Effector CD4-positive, alpha-beta T cell (primary cell): ENCODE measurements at regions not wholly inside any gene's neighbourhood (a gene's known extent, or its start where the extent isn't known, plus 50 kb on each side); places are given as distances from the start of the nearest gene placed in this dataset.
"Not testable (repeated sequence)": the region's sequence is repeated elsewhere in the genome, so short reads cannot be mapped to it uniquely, and the experiment has no call there.

Experiments
- DNase-seq: peaks from one replicate; pipeline ENCODE4 v3.0.0-alpha.2; 2020

DNA sequence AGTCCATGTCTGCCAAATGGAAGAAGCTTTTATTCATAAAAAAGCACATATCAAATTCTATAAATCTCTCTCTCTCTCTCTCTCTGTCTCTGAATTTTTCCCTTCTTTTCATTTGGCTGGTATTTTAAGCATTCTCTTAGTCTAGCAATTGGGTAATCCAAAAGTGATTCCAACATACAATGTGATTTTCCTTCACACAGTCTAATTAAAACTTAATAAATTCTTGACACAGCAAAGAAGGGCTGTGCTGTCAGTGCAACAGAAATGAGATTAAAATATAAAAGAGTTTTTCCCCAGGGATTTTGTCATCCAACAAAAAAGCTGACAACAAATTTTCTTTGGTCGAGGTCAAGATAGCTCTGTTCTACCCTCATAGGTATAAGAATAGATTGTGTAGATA lies 216.9 kb downstream of the CENPC start:
- no peak for DNase-seq

DNA sequence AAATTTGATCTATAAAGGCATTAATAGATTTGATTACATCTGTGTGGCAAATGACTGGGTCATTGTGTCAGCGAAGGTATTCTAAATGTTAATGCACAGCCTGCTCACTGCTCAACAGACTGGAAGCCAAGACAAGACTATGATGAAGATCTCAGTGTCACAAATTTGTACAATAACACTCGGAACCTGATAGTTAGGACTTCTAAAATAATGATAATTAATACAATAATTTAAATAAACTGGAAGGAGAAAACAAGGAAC lies 217.4 kb downstream of the CENPC start:
- DNase-seq = no peak

DNA sequence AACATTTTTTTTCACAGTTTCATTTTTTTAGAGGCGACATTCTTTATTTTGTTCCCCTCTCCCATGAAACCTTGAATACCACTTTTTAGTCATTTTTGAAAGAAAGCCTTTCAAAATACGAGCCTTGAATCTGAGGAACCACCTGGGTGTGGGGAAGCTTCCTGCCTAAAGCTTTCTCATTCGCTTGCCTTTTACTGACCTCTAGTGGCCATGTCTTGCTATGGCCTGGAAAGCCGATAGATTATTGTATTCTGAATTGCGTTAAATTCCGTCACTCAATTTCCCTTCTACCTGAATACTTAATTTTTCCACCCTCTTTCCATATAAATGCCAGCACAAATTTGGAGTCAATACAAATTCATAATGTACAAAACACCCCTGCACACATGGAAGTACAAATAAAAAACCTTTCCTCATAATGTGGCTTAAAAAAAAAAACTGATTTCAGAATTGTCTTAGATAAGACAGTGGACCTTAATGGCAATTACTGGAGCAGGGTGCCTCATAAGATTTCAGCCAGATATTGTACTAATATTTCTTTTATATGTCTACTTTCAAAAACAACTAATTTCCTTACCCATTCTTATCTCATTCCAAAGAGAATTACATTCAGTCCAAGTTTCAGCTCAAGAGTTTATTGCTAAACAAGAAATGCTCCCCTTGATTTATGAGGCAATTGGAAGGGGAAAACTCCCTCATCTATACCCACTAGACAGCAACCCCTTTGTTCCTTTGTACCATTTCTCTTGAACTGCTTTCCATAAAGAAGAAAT lies 217.9 kb downstream of the CENPC start:
- DNase-seq = peak; percentile 16

DNA sequence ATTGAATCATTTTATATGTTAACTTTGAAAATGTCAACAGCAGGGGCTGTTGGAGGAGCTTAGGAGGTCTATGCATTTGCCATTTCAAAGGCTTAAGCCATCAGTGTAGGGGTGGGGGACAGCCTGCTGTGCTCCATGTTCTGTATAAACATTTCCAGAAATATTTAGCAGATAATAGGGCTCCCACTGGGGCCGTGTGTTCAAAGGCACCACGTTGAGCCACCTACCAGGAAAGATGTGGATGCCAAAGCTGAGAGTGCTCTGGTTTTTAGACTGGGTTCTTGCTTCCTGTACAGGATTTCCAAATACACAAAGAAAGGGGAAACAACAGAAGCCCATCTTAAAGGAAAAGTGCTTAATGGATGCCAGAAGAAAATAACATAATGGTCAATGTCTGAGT lies 219.5 kb downstream of the CENPC start:
- DNase-seq = no peak

DNA sequence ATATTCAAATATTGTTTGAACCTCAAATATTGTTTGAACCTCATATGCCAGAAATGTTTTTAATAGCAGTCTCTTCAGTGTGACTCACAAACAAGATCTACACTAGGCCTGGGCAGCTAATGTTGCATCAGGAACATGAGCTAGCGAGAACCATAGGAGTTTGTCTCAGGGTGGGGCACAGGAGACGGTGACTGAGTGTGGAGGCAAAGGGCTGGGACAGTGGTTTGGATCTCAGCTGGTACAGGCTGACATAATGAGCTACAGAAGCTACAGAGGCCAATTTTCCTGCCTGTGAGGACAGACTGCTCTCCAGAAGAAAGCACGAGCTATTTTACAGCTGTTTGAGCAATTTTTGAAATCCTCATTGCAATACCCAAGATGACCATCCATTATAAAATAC lies 224.7 kb downstream of the CENPC start:
- no peak for DNase-seq

DNA sequence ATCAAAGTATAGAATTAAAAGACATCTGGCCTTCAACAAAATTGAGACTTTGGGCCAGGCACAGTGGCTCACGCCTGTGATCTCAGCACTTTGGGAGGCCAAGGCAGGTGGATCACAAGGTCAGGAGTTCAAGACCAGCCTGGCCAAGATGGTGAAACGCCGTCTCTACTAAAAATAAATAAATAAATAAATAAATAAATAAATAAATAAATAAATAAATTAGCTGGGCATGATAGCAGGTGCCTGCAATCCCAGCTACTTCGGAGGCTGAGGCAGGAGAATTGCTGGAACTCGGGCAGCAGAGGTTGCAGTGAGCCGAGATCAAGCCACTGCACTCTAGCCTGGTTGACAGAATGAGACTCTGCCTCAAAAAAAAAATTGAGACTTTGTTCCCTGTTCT lies 225.7 kb downstream of the CENPC start:
- not testable (repeated sequence) for DNase-seq

DNA sequence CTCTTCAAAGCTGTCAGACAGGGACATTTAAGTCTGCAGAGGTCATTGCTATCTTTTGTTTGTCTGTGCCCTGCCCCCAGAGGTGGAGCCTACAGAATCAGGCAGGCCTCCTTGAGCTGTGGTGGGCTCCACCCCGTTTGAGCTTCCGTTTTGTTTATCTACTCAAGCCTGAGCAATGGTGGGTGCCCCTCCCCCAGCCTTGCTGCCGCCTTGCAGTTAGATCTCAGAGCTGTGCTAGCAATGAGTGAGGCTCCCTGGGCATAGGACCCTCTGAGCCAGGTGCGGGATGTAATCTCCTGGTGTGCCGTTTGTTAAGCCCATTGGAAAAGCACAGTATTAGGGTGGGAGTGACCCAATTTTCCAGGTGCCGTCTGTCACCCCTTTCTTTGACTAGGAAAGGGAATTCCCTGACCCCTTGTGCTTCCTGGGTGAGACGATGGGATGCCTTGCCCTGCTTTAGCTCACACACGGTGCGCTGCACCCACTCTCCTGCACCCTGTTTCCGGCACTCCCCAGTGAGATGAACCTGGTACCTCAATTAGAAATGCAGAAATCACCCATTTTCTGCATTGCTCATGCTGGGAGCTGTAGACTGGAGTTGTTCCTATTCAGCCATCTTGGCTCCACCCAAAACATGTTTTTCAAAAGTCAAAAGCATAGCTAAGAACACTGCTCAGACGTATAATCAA lies 244.7 kb downstream of the CENPC start:
- DNase-seq = not testable (repeated sequence)

DNA sequence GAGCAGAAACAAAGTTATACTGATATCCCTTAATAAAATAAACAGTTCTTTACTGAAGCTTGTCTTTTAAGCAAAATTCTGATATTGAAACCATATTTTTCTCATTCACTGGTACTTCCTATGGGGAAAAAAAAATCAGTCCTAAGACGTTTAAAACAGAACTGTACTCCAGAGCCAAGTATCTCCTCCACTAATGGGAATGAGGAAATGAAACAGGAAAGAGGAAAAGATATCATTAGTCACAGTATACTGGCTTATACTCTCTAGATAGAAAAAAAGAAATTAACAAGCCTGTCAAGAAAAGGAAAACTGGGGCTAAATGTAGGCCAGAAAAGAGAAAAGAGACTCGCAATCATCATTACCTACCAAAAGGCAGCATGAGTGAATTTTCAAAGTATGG lies 252.7 kb downstream of the CENPC start:
- DNase-seq = no peak

DNA sequence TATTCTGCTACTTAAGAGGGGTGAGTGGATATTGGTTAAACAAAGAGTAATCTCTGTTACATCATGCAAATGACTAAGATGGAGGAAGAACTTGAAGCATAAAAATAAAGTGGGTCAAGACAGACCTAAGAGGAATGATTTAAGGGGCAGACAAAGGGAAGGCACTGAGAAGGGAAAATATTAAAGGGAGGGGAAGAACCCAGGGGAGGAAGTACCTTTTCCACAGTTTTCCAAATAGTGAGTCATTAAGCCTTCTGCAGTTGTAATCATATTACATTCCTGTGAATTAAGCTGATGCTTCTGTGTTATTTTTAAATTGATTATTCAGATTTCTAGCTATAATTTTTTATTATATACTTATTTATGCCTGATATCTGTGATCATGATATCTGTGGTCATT lies 253.3 kb downstream of the CENPC start:
- DNase-seq = no peak

DNA sequence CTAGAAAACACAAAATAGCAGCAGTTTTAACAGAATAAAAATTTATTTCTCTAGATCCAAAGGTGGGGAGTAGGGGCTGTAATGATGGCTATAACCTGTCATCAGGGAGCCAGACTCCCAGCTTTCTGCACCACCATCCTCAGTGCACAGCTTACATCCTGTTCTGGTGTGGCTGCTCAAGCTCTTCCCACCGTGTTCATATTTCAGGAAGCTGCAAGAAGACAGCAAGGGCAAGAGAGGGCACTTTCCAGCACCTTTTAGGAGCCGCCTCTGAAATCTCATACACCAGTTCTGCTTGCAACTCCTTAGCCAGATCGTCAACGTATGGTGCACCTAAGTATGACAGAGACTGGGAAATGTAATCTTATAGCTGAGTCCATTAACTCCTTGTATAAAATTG lies 253.7 kb downstream of the CENPC start:
- DNase-seq = no peak

DNA sequence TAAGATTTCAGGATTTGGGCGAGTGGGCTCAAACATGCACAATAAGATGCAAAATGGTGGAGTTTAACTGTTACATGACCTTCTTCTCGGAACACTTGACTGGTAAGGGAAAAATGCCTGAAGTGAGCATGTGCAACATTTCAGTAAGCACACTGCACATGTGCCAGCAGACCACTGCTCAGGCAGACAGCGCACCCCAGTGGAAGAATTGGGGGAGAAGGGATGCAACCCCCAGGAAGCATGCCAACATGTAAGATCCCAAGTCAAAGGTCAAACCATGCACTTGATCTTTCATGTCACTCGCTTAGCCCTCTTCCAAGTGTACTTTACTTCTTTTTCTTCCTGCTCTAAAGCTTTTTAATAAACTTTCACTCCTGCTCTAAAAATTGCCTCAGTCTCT lies 256.3 kb downstream of the CENPC start:
- DNase-seq = no peak

DNA sequence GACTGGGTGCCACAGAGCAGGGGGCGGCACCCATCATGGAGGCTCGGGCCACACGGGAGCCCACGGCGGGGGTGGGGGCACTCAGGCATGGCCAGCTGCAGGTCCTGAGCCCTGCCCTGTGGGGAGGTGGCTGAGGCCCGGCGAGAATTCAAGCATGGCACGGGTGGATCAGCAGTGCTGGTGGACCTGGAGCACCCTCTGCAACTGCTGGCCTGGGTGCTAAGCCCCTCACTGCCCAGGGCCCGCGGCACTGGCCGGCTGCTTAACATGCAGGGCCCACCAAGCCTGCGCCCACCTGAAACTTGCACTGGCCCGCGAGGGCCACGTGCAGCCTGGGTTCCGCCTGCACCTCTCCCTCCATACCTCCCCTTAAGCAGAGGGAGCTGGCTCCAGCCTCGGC lies 258.6 kb downstream of the CENPC start:
- no peak for DNase-seq

DNA sequence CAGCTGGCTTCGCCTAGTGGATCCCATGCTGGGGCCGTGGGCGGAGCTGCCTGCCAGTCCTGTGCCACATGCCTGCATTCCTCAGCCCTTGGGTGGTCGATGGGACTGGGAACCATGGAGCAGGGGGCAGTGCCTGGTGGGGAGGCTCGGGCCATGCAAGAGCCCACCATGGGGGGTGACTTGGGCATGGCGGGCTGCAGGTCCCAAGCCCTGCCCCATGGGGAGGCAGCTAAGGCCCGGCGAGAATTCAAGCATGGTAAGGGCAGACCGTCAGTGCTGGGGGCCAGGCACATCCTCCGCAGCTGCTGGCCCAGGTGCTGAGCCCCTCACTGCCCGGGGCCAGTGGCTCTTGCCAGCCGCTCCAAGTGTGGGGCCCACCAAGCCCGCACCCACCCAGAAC lies 262.6 kb downstream of the CENPC start:
- no peak for DNase-seq

DNA sequence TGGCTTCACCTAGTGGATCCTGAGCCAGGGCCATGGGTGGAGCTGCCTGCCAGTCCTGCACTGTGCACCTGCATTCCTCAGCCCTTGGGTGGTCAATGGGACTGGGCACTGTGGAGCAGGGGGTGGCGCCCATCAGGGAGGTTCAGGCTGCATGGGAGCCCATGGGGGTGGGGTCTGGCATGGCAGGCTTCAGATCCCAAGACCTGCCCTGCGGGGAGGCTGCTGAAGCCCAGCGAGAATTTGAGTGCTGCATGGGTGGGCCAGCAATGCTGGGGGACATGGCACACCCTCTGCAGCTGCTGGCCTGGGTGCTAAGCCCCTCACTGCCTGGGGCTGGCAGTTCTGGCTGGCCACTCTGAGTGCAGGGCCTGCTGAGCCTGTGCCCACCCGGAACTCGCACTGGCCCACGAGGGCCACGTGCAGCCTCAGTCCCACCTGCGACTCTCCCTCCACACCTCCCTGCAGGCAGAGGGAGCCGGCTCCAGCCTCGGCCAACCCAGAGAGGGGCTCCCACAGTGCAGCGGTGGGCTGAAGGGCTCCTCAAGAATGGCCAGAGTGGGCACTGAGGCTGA lies 270.0 kb downstream of the CENPC start:
- no peak for DNase-seq

DNA sequence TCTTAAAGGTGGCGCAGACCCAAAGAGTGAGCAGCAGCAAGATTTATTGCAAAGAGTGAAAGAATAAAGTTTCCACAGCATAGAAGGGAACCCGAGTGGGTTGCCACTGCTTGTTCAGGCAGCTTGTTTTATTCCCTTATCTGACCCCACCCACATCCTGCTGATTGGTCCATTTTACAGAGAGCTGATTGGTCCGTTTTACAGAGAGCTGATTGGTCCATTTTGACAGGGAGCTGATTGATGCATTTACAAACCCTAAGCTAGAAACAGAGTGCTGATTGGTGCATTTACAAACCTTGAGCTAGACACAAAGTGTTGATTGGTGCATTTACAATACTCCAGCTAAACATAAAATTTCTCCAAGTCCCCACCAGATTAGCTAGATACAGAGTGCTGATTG lies 270.6 kb downstream of the CENPC start:
- not testable (repeated sequence) for DNase-seq

DNA sequence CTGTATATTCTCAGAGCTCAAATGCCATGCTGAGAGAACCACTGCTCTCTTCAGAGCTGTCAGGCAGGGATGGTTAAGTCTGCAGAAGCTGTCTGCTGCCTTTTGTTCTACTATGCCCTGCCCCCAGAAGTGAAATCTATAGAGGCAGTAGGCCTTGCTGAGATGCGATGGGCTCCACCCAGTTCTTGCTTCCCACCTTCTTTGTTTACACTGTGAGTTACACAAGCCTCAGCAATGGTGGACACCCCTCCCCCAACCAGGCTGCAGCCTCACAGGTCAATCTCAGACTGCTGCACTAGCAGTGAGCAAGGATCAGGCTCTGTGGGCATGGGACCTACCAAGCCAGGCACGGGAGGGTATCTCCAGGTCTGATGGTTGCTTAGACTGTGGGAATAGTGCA lies 271.6 kb downstream of the CENPC start:
- no peak for DNase-seq

DNA sequence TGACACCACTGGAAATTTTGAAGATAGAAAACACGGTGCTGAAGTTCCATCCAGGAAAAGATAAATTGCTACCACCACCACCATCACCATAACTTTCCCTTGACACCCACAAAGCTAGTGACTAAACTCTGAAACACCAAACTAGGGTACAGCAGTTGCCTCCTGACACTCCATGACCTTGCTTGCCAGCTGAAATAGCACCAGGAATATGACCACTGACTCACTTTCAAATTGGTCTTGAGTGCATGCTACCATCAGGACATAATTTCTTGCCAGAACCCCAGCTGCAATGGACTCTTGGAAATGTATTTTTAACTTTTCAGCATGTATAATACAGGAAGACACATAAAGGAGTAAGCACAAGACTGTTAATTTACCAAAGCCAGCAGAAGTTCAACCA lies 283.3 kb downstream of the CENPC start:
- DNase-seq = no peak

DNA sequence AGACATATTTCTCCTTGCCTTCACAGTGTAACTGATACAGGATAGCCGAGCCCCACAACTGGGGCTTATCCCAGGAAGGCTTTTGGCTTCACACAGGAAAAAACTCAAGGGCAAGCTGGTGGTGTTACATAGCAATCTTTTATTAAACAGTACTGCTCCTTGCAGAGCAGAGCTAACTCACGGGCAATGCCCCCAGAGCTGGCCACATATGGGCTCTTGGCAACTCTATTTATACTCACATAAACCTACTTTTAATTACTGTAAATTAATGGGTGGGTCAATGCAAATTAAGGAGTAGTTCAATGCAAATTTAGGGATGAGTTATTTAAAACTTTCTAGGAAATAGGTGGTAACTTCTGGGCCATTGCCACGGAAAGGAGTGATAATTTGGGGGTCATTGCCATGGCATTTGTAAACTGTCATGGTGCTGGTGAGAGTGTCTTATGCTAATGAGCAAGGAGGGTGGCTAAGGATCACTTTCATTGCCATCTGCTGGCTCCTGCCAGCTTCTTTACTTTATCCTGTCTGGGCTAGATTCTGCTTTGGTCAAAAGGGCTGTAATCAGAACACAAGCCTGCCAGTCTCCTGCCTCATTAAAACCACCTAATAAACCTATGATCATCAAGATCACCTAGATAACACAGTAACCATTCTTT lies 288.8 kb downstream of the CENPC start:
- DNase-seq = no peak

DNA sequence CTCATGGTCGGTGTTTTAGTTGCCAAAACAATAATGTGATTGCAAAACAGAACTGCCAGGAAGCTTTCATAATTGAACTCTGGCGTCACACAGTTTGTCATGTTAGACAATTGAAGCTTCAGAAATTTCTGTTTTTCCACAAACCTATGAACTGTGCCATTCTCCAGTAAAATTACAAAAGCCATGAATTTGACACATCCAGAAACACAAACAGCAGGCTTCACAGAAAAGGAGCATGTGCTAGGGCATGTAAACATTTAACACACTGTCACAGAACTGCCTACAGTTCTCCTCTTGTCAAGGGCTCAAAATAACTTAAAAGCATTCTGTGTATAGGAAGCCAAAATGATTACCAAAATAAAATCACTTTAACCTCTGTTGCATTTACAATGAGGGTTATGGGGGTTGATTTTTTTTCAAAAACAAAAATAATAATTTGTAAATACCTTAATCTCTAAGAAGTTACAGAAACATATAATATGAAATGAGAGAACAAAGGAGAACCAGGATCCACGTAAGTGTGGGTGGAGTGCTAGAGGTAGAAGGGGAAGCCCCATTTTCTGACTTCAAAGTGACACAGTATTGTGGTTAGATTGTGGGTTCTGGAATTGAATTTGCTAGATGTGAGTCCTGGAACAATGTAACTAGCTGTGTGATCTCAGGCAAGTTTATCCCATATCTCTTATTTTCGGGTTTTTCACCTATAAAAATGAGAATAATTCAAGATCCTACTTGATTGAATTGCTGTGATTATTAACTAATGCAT lies 295.0 kb downstream of the CENPC start:
- no peak for DNase-seq

DNA sequence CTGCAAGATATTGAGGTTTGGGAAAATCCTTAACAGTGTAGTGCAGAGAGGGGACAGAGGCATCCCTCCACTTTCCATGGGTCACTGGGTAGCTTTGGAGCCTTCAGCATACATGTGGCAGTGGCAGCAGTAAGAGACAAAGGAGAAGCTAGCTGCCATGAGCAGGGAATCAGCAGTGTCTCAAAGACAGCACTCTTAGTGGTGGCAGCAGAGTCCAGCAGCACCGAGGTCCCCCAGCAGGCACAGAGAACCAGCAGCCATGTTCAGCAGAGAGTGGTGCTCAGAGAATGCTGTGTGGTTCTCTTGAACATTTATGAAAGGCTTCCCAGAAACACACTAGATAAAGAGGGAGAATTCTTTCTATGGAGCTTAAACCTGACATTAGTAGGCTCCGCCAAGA lies 308.5 kb downstream of the CENPC start:
- no peak for DNase-seq

DNA sequence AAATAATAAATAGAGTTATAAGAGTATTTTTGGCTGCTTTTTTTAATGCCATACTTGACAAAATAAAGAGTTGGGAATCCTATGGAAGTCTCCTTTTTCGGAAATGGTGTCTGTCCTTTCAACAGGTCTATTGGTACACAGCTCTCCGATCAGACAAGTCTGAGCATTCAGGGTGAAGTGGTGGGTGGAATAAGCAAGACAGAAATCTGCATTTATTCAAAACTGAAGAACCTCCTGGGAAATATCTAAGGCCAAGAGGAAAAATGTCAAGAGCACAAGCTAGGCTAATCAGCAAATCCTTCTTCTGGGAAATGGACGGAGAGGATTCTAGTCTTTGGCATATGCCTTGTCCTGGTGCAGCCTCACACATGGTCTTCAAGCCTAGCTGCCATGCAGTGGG lies 309.0 kb downstream of the CENPC start:
- no peak for DNase-seq

DNA sequence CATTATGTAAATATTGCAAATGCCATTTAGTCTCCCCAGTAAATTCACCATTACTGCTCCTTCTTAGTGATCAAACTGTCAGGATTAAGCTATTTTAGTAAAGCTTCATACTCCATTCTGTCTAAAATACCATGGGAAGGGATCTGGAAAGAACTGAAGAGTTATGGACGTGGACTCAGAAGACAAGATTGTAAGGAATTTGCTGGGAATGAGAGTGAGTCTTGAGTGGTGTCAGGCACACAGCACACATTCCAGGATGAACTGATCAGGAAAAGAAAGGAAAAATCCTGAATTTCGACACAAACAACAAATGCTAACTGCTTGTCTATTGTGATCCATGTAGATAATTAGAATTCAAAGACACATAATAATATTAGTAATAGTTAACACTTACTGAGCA lies 311.0 kb downstream of the CENPC start:
- DNase-seq = no peak

DNA sequence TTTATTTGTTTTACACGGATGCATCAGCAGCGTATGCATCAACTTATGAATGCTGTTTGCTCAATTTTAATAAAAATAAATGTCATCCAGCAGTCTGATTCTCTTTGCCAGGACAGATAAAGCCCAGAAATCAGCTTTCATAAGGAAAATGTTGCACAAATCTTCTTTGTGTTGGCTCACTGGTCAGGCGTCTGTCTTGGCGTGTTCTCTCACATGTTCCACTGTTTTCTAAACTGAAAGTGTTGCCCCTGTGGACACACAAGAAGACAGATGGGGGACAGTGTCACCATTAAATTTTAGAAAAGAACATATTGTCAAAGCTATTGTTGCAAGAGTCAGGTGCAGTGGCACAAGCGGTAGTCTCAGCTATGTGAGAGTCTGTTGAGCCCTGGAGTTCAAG lies 316.2 kb downstream of the CENPC start:
- no peak for DNase-seq
